ENCODE measurements at regions not wholly inside any gene's neighbourhood (a gene's known extent, or its start where the extent isn't known, plus 50 kb on each side); places are given as distances from the start of the nearest gene placed in this dataset.

DNA sequence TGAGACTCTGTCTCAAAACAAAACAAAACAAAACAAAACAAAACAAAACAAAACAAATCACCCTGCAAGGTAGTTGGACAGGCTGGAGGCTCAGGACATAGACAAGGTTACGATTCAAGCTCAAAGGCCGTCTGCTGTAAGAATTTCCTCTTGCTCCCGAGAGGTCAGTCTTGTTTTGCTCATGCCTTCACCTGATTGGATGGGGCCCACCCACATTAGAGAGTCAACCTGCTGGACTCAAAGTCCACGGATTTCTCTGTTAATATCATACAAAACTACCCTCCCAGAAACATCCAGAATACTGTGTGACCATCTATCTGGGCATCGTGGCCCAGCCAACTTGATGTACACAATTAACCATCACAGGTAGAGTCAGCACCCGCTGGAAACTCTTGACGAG lies 330.0 kb upstream of the EEF2KMT start:
- BruUV-seq (replicated peaks): no TSS peak
- Histone ChIP-seq H4K8ac (ENCODE audit: low read depth in 2 of 2, low read length in 2 of 2) (no peak overlapping the region), H3K14ac (replicated peaks; ENCODE audit: low read depth, low read length) (no peak overlapping the region), H2BK5ac (ENCODE audit: low read depth, low read length, poor library complexity, severe bottlenecking) (no peak overlapping the region), H3K36me3 (ENCODE audit: control insufficient read depth, insufficient read depth, low read length) (no peaks in the 10 kb centered on the region), H4K5ac (ENCODE audit: low read depth, low read length) (no peak overlapping the region), H3K9me1 (ENCODE audit: insufficient read depth, low read length) (no peaks in the 10 kb centered on the region), H3K4me1 (ENCODE audit: control insufficient read depth, insufficient read depth, low read length) (no peaks in the 10 kb centered on the region), H2BK20ac (ENCODE audit: low read depth, low read length) (no peak overlapping the region), H4K20me1 (ENCODE audit: insufficient read depth, low read length) (no peaks in the 10 kb centered on the region), H3K27me3 (ENCODE audit: control insufficient read depth, insufficient read depth, low read length) (no peaks in the 10 kb centered on the region), H2AK9ac (replicated peaks; ENCODE audit: low read depth, low read length, poor library complexity) (no peak overlapping the region), H3K79me1 (ENCODE audit: low read depth in 1 of 2, low read length in 2 of 2) (no peaks in the 10 kb centered on the region), H3K23ac (ENCODE audit: low read depth, low read length) (no peak overlapping the region), H2BK15ac (ENCODE audit: low read depth, low read length) (no peak overlapping the region), H2BK120ac (ENCODE audit: low read depth, low read length) (no peak overlapping the region), H3K4me2 (ENCODE audit: low read depth, low read length) (no peak overlapping the region), H3K4ac (ENCODE audit: low read depth, low read length) (no peak overlapping the region), H3K4me3 (ENCODE audit: insufficient read depth, low read depth, low read length) (no peak overlapping the region), H4K91ac (ENCODE audit: insufficient read depth, low read depth, low read length) (no peak overlapping the region), H3K56ac (ENCODE audit: extremely low read depth, insufficient read depth, low read length) (no peak overlapping the region), H3K27ac (ENCODE audit: insufficient read depth, low read length) (no peak overlapping the region), H3K9ac (ENCODE audit: low read depth, low read length) (no peak overlapping the region), H2AFZ (replicated peaks; ENCODE audit: low read length, poor library complexity) (no peak overlapping the region), H3K18ac (ENCODE audit: low read depth, low read length) (no peak overlapping the region), H3K9me3 (ENCODE audit: control insufficient read depth, insufficient read depth, low read length) (peaks cover 29% of the 10 kb centered on the region), H2AK5ac (ENCODE audit: low read depth, low read length) (no peak overlapping the region)
- ChIA-PET CTCF (no interaction called here), POLR2A (ENCODE audit: unreplicated experiment) (no interaction called here)
- DNase-seq (no peak), ATAC-seq (ENCODE audit: low read depth) (no peak)
- dilution Hi-C loops (cut with HindIII; ENCODE audit: low sequenced_read_pairs, unreplicated experiment): no loop called here
- TF ChIP-seq SMC3 (IDR thresholded peaks at IDR 0.05; ENCODE audit: low read depth, low read length) (no peak), CEBPB (IDR thresholded peaks at IDR 0.05; ENCODE audit: low read depth, low read length) (no peak), RFX5 (IDR thresholded peaks at IDR 0.05; ENCODE audit: low read depth, low read length) (no peak), BHLHE40 (IDR thresholded peaks at IDR 0.05; ENCODE audit: low read depth, low read length) (no peak), MAZ (IDR thresholded peaks at IDR 0.05; ENCODE audit: borderline replicate concordance, low read depth, low read length) (no peak), CHD1 (IDR thresholded peaks at IDR 0.05; ENCODE audit: low read depth, low read length) (no peak), FOS (IDR thresholded peaks at IDR 0.05; ENCODE audit: low read depth, low read length) (no peak), POLR2A (IDR thresholded peaks at IDR 0.05; ENCODE audit: low read depth, low read length) (no peak)
- WGBS, 2 experiments (ENCODE audit: extremely low coverage in 2 of 2, insufficient read length in 1 of 2): no CpG with 5 or more reads among the region's 7 CpGs
- in situ Hi-C loops (cut with MboI; ENCODE audit: low sequenced_read_pairs): loop anchor here (25.0 kb wide), 1 partner anchor 90 kb away; no protein-coding TSS in a partner anchor
- intact Hi-C loops (cut with micrococcal nuclease): no loop called here
